CD4-positive, alpha-beta T cell treated with Interleukin-10 for 1 hour (primary cell): ENCODE measurements at regions not wholly inside any gene's neighbourhood (a gene's known extent, or its start where the extent isn't known, plus 50 kb on each side); places are given as distances from the start of the nearest gene placed in this dataset.

Experiments
- DNase-seq: peaks from one replicate; pipeline ENCODE4 v3.0.0-alpha.2; 2020

- no peak for DNase-seq
These were observed 175.5 kb downstream of the ZFP36L2 start for GRCh38 chr2:43050866-43051265.

- DNase-seq: no peak
These were observed 176.3 kb downstream of the ZFP36L2 start for GRCh38 chr2:43049836-43050801.

- DNase-seq: no peak
These were observed 179.1 kb downstream of the ZFP36L2 start for GRCh38 chr2:43047187-43047780.

GRCh38 chr2:43045866-43046265 lies 180.5 kb downstream of the ZFP36L2 start:
- no peak for DNase-seq

GRCh38 chr2:43044093-43044681 lies 182.2 kb downstream of the ZFP36L2 start:
- no peak for DNase-seq

GRCh38 chr2:43043553-43043870 lies 182.9 kb downstream of the ZFP36L2 start:
- DNase-seq: no peak

GRCh38 chr2:43041661-43042360 lies 184.6 kb downstream of the ZFP36L2 start:
- no peak for DNase-seq

- no peak for DNase-seq
These were observed 185.2 kb downstream of the ZFP36L2 start for GRCh38 chr2:43041173-43041591.

- DNase-seq: no peak
These were observed 186.1 kb downstream of the ZFP36L2 start for GRCh38 chr2:43040084-43040854.

GRCh38 chr2:43039376-43040080 lies 186.9 kb downstream of the ZFP36L2 start:
- no peak for DNase-seq

- no peak for DNase-seq
These were observed 187.7 kb downstream of the ZFP36L2 start for GRCh38 chr2:43038696-43039094.

GRCh38 chr2:43038034-43038695 lies 188.2 kb downstream of the ZFP36L2 start:
- DNase-seq: no peak

GRCh38 chr2:43035922-43036321 lies 190.5 kb downstream of the ZFP36L2 start:
- no peak for DNase-seq

GRCh38 chr2:43034921-43035320 lies 191.5 kb downstream of the ZFP36L2 start:
- DNase-seq: no peak

GRCh38 chr2:43034242-43034619 lies 192.2 kb downstream of the ZFP36L2 start:
- DNase-seq: no peak

- no peak for DNase-seq
These were observed 192.8 kb downstream of the ZFP36L2 start for GRCh38 chr2:43033466-43034241.

GRCh38 chr2:43033016-43033270 lies 193.5 kb downstream of the ZFP36L2 start:
- DNase-seq: no peak

- DNase-seq: no peak
These were observed 194.0 kb downstream of the ZFP36L2 start for GRCh38 chr2:43032213-43033015.

- DNase-seq: no peak
These were observed 194.8 kb downstream of the ZFP36L2 start for GRCh38 chr2:43031471-43032212.
